HEK293T (cell line): ENCODE measurements at regions not wholly inside any gene's neighbourhood (a gene's known extent, or its start where the extent isn't known, plus 50 kb on each side); places are given as distances from the start of the nearest gene placed in this dataset.

ENCODE experiments used
- ARNT ChIP-seq: fragments of 450-650 bp; IDR thresholded peaks from 2 replicates; pipeline ENCODE4 v1.6.1; 2017; ENCODE audit warnings: mild to moderate bottlenecking
- BHLHE40 ChIP-seq: fragments of 450-650 bp; IDR thresholded peaks from 2 replicates; pipeline ENCODE4 v1.6.1; 2016; ENCODE audit warnings: mild to moderate bottlenecking, moderate library complexity, borderline replicate concordance
- ELF4 ChIP-seq: fragments of 450-650 bp; IDR thresholded peaks from 2 replicates; pipeline ENCODE4 v1.6.1; 2017; ENCODE audit warnings: antibody characterized with exemption
- FOXA1 ChIP-seq: fragments of 450-650 bp; IDR thresholded peaks from 2 replicates; pipeline ENCODE4 v1.6.1; 2016; ENCODE audit warnings: mild to moderate bottlenecking
- FOXK2 ChIP-seq: fragments of 450-650 bp; IDR thresholded peaks from 2 replicates; pipeline ENCODE4 v1.6.1; 2016; ENCODE audit warnings: mild to moderate bottlenecking
- FOXM1 ChIP-seq: fragments of 450-650 bp; IDR thresholded peaks from 2 replicates; pipeline ENCODE4 v1.6.1; 2017; ENCODE audit warnings: mild to moderate bottlenecking, borderline replicate concordance
- HDGF ChIP-seq: fragments of 450-650 bp; IDR thresholded peaks from 2 replicates; pipeline ENCODE4 v1.6.1; 2017; ENCODE audit warnings: antibody characterized with exemption, borderline replicate concordance
- NFRKB ChIP-seq: fragments of 450-650 bp; IDR thresholded peaks from 2 replicates; pipeline ENCODE4 v1.6.1; 2016; ENCODE audit warnings: mild to moderate bottlenecking, moderate library complexity
- SP1 ChIP-seq: fragments of 450-650 bp; IDR thresholded peaks from 2 replicates; pipeline ENCODE4 v1.6.1; 2017
- SUZ12 ChIP-seq: fragments of 450-650 bp; IDR thresholded peaks from 2 replicates; pipeline ENCODE4 v1.6.1; 2016; ENCODE audit warnings: mild to moderate bottlenecking
- TARDBP ChIP-seq: fragments of 450-650 bp; IDR thresholded peaks from 2 replicates; pipeline ENCODE4 v1.6.1; 2016
- ZNF384 ChIP-seq: fragments of 450-650 bp; IDR thresholded peaks from 2 replicates; pipeline ENCODE4 v1.6.1; 2016
- TF ChIP-seq, protein P1 (sequence below): fragments of 450-650 bp; IDR thresholded peaks from 2 replicates; pipeline ENCODE4 v1.6.1; 2016

DNA sequence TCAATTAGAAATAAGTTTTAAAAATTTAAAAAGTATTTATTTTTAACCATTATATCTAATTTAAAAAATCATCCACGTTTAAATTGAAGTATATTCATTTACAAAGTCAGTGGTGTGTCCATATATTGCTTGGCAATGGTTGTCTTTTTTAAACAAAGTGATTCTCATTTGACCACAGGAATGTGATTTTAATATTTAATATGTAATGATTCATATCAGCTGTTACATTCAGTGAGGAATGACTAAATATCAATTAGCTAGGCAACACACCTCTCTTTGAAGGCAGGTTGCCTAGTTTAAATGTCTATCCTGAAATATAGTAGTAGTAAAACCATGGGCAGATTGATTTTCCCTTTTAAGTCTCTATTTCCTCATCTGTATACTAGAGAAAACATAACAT lies 392.2 kb upstream of the CCDC179 start:
- TF ChIP-seq ARNT = no peak
- no peak for TF ChIP-seq NFRKB
- no peak for TF ChIP-seq SUZ12
- TF ChIP-seq FOXM1 = no peak
- no peak for TF ChIP-seq BHLHE40
- TF ChIP-seq FOXA1 = no peak
- no peak for TF ChIP-seq FOXK2
- TF ChIP-seq SP1 = no peak
- no peak for TF ChIP-seq ELF4
- no peak for TF ChIP-seq HDGF
- no peak for TF ChIP-seq ZNF384
- no peak for TF ChIP-seq TARDBP
- TF ChIP-seq, protein P1, sequence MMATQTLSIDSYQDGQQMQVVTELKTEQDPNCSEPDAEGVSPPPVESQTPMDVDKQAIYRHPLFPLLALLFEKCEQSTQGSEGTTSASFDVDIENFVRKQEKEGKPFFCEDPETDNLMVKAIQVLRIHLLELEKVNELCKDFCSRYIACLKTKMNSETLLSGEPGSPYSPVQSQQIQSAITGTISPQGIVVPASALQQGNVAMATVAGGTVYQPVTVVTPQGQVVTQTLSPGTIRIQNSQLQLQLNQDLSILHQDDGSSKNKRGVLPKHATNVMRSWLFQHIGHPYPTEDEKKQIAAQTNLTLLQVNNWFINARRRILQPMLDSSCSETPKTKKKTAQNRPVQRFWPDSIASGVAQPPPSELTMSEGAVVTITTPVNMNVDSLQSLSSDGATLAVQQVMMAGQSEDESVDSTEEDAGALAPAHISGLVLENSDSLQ = no peak
